VCaP (cell line): ENCODE measurements at regions not wholly inside any gene's neighbourhood (a gene's known extent, or its start where the extent isn't known, plus 50 kb on each side); places are given as distances from the start of the nearest gene placed in this dataset.

Experiments
- H3K27ac ChIP-seq: fragments of 450-650 bp; 2 replicates; pipeline ENCODE4 v1.5.1; 2017
- TF ChIP-seq, protein P1 (sequence below): fragments of 450-650 bp; conservative IDR thresholded peaks from 2 replicates; pipeline ENCODE4 v1.5.1; 2017; ENCODE audit warnings: mild to moderate bottlenecking, moderate library complexity

DNA sequence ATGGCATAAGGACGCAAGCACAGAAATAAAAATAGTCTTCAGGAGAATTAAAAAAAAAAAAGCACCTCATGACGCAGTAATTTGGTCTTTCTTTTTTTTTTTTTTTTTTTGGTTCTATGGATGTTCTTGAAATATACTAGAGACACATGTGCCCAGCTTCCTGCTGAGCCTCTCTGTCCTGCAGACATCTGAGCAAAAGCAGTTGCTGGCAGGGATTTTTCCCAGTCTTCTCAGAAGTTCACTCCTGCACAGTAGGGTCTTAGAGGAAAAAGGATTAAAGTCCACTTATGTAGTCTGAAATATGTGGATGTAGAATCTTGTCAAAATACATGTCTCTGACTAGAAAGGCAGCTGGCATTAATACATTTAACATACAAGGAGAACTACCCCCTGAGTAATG is 1888.1 kb upstream of the SEL1L start:
- no peak overlapping the region for H3K27ac ChIP-seq
- TF ChIP-seq, protein P1, sequence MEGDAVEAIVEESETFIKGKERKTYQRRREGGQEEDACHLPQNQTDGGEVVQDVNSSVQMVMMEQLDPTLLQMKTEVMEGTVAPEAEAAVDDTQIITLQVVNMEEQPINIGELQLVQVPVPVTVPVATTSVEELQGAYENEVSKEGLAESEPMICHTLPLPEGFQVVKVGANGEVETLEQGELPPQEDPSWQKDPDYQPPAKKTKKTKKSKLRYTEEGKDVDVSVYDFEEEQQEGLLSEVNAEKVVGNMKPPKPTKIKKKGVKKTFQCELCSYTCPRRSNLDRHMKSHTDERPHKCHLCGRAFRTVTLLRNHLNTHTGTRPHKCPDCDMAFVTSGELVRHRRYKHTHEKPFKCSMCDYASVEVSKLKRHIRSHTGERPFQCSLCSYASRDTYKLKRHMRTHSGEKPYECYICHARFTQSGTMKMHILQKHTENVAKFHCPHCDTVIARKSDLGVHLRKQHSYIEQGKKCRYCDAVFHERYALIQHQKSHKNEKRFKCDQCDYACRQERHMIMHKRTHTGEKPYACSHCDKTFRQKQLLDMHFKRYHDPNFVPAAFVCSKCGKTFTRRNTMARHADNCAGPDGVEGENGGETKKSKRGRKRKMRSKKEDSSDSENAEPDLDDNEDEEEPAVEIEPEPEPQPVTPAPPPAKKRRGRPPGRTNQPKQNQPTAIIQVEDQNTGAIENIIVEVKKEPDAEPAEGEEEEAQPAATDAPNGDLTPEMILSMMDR, result no peak

DNA sequence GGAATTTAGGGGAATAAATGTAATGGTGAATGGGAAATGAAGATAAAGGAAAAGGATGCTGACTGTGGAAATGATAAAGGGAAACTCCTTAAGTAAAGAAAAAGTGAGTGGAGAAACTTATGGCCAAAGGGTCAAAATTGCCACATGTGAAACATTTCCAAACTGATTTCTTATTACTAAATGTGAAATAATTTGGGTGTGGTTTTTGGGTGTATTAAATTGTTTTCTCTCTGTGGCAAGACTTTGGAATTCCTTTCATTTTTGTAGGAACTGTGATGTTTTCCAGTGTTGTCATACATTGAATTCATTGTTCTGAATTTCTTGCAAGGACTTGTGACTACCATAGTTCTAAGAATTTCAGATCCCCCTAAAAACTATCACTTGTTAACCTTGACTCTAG is 1891.5 kb upstream of the SEL1L start:
- TF ChIP-seq, protein P1, result no peak

DNA sequence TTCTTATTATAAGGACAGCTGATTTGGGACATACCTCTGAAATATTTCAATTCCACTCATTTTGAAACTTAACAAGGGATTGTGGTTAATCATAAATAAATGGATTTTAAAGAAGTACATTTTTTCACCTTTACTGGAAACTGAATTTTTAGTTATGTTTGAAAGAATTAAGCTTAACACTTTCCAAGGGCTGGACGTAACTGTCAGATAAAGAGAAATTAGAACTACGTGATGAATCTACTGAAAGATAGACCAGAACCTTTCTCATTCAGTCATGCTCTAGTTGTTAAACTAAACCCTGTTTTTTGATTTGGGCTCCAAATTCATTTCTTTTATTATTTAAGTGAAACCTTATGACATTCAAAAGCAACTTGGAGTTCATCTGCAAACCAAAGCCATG is 1892.1 kb upstream of the SEL1L start:
- no peak overlapping the region for H3K27ac ChIP-seq
- TF ChIP-seq, protein P1, result no peak

More for the DNA sequence above, 1891.5 kb upstream of the SEL1L start:
- no peak overlapping the region for H3K27ac ChIP-seq

DNA sequence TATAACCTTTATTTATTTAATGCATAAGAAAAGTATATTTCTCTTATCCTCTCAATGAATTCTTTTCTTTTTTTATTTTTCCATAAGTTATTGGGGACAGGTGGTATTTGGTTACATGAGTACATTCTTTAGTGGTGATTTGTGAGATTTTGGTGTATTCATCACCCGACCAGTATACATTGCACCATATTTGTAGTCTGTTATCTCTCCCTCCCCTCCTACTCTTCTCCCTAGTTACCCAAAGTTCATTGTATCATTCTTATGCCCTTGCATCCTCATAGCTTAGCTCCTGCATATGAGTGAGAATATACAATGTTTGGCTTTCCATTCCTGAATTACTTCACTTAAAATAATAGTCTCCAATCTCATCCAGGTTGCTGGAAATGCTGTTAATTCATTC is 1900.0 kb upstream of the SEL1L start:
- TF ChIP-seq, protein P1, result no peak
- no peak overlapping the region for H3K27ac ChIP-seq

DNA sequence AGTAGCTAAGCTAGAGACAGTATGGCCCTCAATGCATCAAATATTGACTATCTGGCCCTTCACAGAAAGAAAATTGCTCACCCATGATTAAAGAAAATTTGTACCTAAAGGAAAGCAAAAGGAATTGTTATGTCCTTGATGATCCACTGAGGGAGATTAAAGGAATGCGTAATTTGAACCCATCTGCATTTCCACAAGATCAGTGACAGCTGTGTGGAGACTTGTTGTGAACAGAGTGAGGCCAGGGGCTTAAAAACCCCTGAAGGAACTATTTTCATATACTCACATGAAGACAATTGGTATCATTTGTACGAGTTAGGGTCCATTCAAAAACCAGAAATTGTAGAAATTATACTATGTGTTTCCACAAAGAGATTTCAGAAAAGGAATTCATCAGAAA is 1908.1 kb upstream of the SEL1L start:
- TF ChIP-seq, protein P1, result no peak
- H3K27ac ChIP-seq, result no peak overlapping the region

DNA sequence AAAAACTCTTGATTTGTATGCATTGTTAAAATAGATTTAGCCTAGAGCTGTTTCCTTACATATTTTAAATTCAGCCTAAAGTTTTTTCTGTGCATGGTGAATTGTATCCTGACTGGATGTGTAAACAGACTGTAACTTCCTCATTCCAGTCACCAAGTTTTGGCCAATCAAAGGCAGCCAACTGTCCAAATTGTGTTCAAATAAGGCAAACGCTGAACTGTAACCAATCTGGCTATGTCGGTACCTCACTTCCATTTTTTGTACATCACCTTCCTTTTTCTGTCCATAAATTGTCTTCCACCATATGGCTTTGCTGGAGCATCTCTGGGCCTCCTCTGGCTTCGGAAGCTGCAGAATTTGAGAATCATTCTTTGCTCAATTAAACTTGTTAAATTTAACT is 1921.9 kb upstream of the SEL1L start:
- H3K27ac ChIP-seq, result no peak overlapping the region
- TF ChIP-seq, protein P1, result no peak

DNA sequence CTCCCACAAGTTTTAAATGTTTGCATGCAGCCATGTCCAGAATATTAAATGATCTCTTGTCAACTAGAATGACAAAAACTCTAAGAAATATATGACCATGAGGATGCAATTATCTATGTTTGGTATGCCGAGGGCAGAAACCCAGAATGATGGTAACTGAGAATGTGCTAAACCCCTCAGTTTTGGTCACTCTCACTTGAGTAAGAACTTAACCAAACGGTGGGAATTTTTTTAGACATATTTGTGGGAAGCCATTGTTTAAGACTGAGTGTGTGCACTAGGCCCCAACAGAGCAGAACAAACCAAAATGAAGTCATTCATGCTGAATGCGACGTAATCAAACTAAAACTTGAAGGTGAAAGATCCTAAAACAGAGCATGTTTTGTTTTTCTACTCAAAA is 1927.9 kb upstream of the SEL1L start:
- TF ChIP-seq, protein P1, result no peak
- H3K27ac ChIP-seq, result no peak overlapping the region

DNA sequence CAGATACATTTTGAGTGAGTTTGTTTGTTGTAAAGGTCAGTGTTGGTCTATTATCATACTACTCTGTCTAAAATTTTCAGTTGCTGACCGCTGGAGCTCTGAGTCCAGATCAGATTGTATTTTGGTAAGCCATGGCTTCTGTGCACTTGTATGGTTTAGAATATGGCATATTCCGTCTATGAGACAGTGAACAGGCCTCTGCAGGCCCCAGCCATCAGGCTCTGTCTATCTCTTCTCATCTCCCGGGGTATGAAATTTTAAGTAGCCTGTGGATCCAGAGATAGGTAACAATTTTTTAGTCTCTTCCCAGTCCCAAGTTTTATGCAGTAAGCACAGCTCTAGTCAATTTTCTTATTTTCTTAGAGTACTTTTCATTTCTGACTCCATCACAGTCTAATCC is 1929.1 kb upstream of the SEL1L start:
- TF ChIP-seq, protein P1, result no peak
- no peak overlapping the region for H3K27ac ChIP-seq
